ENCODE measurements at regions not wholly inside any gene's neighbourhood (a gene's known extent, or its start where the extent isn't known, plus 50 kb on each side); places are given as distances from the start of the nearest gene placed in this dataset.

DNA sequence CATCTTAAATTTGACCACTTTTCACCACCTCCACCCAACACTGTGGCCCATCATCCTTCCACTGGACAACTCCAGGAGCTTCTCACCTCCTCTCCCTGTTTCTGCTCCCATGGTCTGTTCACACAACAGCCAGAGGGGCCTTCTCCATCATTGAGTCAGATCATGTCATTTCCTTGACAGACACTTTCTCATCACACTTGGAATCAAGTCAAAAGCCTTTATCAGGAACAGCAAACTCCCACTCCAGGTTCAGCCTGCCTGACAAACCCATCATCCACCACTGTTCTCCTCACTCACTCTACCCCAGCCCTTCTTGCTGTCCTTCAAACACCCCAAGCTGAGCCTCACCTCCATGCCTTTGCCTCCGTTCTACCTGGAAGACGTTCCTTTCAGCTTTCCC is 78.4 kb upstream of the ADRA1B start:
- Histone ChIP-seq H3K27me3 (ENCODE audit: control insufficient read depth, insufficient read depth, low read length) (no peaks in the 10 kb centered on the region), H3K9me3 (ENCODE audit: control insufficient read depth, insufficient read depth, low read length) (no peaks in the 10 kb centered on the region), H3K9ac (ENCODE audit: low read depth, low read length) (no peak overlapping the region), H3K36me3 (ENCODE audit: control insufficient read depth, insufficient read depth, low read length) (no peaks in the 10 kb centered on the region), H3K4me1 (ENCODE audit: control insufficient read depth, insufficient read depth, low read length) (no peaks in the 10 kb centered on the region), H3K4me3 (ENCODE audit: low read depth, low read length) (no peak overlapping the region)

DNA sequence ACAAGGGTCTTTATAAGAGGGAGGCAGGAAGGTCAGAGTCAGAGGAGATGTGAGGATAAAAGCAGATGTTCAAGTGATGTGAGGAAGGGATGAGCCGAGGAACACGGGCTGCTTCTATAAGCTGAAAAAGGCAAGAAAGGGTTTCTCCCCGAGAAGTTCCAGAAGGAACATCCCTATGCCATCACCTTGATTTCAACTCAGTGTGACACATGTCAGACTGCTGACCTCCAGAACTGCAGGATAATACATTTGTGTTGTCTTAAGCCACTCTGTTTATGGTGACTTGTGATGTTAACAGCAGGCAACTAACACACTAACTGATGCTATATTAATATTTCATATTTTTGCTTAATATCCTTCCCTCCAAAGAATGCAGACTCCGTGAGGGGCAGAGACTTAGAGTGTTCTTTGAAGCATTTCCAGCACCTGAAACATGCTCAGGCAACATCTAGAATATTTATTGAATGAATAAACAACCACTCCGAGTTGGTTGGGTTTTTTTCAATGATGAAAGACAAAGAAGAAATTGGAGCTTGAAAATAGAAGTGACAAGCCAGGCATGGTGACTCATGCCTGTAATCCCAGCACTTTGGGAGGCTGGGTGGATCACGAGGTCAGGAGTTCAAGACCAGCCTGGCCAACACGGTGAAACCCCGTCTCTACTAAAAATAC is 77.6 kb upstream of the ADRA1B start:
- Histone ChIP-seq H3K27me3 (ENCODE audit: control insufficient read depth, insufficient read depth, low read length) (no peaks in the 10 kb centered on the region), H3K4me1 (ENCODE audit: control insufficient read depth, insufficient read depth, low read length) (no peaks in the 10 kb centered on the region), H3K9ac (ENCODE audit: low read depth, low read length) (no peak overlapping the region), H3K4me3 (ENCODE audit: low read depth, low read length) (no peak overlapping the region), H3K36me3 (ENCODE audit: control insufficient read depth, insufficient read depth, low read length) (no peaks in the 10 kb centered on the region), H3K9me3 (ENCODE audit: control insufficient read depth, insufficient read depth, low read length) (no peaks in the 10 kb centered on the region)

DNA sequence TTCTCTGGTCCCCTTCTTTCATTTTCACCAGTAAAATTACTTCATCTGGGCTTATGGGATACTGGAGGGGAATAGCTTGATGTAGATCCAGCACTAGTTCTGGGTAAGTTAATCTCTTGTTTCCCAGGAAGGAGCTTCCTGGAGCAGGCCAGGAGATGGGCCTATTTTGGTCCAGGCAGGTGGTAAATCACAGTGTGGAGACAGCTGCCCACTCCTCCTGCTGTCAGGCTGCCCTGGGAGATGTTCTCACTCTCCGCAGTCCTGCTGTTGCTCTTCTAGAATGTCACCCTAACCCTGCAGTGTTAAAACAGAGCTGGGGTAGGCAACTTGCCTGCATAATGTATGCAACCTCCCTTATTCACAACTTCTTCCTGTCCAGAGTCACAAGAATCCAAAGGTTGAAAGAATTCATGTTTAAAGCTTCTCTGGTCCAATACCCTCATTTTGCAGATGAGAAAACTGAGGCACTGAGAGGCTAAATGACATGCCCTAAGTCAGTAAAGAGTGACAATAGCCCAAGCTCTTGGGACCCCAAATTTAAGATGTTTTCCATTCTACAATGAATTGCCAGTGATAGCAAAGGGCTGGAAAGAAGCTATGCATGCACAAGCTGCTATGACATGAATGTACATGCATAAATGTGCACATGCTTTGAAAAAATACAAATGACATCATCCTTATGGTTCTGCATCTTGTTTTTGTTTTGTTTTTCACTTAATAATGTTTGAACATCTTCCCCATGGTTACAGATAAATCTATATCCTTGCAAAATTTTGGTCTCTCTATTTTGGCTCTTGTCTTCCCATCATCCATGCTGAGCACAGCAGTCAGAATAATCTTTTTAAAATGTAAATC is 71.8 kb upstream of the ADRA1B start:
- no peaks in the 10 kb centered on the region for H3K4me1 ChIP-seq (ENCODE audit: control insufficient read depth, insufficient read depth, low read length)
- no peaks in the 10 kb centered on the region for H3K9me3 ChIP-seq (ENCODE audit: control insufficient read depth, insufficient read depth, low read length)
- H3K9ac ChIP-seq (ENCODE audit: low read depth, low read length), result no peak overlapping the region
- no peaks in the 10 kb centered on the region for H3K36me3 ChIP-seq (ENCODE audit: control insufficient read depth, insufficient read depth, low read length)
- no peak overlapping the region for H3K4me3 ChIP-seq (ENCODE audit: low read depth, low read length)
- H3K27me3 ChIP-seq (ENCODE audit: control insufficient read depth, insufficient read depth, low read length), result no peaks in the 10 kb centered on the region

DNA sequence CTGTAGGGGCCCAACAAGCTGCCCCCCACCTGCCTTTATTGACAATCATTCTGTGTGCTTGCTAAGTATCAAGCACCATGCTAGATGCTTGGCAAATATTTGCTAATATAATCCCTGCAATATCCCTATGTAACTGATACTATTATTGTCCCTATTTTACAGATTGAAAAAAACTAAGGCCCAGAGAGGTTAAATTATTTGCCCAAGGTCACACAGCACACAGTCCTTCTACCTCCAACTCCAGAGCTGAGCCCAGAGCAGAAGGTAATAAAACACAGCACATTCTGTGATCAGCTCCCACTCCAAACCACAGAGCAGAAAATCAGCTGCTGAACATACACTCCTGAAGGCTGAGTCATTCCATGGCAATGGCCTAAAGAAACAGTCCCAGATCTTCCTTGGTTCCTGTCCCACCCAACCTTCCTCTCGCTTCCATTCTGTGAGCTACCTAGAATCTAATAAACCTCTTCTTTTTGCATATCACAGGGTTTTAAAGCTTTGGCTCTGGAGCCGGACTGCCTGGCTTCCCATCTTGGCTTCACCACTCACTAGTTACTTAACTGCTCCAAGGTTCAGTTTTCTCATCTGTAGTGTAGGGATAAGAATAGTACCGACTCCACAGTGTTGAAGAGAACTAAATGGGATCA is 66.7 kb upstream of the ADRA1B start:
- H3K27me3 ChIP-seq (ENCODE audit: control insufficient read depth, insufficient read depth, low read length), result no peaks in the 10 kb centered on the region
- H3K9me3 ChIP-seq (ENCODE audit: control insufficient read depth, insufficient read depth, low read length), result no peaks in the 10 kb centered on the region
- no peak overlapping the region for H3K9ac ChIP-seq (ENCODE audit: low read depth, low read length)
- H3K4me1 ChIP-seq (ENCODE audit: control insufficient read depth, insufficient read depth, low read length), result no peaks in the 10 kb centered on the region
- H3K4me3 ChIP-seq (ENCODE audit: low read depth, low read length), result no peak overlapping the region
- no peaks in the 10 kb centered on the region for H3K36me3 ChIP-seq (ENCODE audit: control insufficient read depth, insufficient read depth, low read length)

DNA sequence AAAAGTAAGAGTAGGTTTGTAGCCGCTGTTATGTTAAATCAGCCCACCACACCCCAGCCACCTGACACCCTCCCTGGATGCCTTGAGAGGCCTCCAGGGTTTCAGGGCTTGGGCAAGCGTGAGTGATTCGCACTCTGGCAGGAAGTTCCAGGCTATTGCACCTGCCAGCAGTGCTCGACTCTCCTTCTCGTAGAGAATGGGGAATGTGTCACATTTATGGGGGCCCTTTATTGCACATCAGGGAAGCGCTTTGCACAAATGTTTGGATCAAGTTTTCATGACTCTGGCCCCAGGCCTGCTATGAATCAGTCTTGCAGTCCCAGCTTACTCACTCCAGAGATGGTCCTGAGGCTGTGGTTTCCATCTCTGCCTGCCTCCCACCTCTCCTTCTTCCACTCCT is 66.1 kb upstream of the ADRA1B start:
- Histone ChIP-seq H3K4me3 (ENCODE audit: low read depth, low read length) (no peak overlapping the region), H3K9ac (ENCODE audit: low read depth, low read length) (no peak overlapping the region), H3K27me3 (ENCODE audit: control insufficient read depth, insufficient read depth, low read length) (no peaks in the 10 kb centered on the region), H3K4me1 (ENCODE audit: control insufficient read depth, insufficient read depth, low read length) (no peaks in the 10 kb centered on the region), H3K9me3 (ENCODE audit: control insufficient read depth, insufficient read depth, low read length) (no peaks in the 10 kb centered on the region), H3K36me3 (ENCODE audit: control insufficient read depth, insufficient read depth, low read length) (no peaks in the 10 kb centered on the region)

DNA sequence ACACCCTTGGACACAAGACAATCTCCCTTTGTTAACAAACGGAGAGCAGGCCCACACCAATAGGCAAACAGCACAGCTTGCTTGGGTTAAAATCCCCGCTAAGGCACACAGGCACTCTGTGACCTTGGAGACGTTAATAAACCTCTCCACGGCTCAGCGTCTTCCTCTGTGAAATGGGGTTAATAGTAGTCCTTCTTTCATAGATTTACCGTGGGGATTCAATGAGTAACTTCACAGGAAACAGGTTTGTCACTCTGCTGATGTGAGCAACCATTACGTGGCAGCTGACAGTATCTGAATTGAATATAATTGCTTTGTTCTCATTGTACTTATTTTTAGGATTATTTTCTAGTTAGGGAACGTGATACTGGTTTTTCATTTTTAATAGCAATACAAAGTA is 65.2 kb upstream of the ADRA1B start:
- Histone ChIP-seq H3K4me3 (ENCODE audit: low read depth, low read length) (no peak overlapping the region), H3K9me3 (ENCODE audit: control insufficient read depth, insufficient read depth, low read length) (no peaks in the 10 kb centered on the region), H3K36me3 (ENCODE audit: control insufficient read depth, insufficient read depth, low read length) (no peaks in the 10 kb centered on the region), H3K4me1 (ENCODE audit: control insufficient read depth, insufficient read depth, low read length) (no peaks in the 10 kb centered on the region), H3K9ac (ENCODE audit: low read depth, low read length) (no peak overlapping the region), H3K27me3 (ENCODE audit: control insufficient read depth, insufficient read depth, low read length) (no peaks in the 10 kb centered on the region)

DNA sequence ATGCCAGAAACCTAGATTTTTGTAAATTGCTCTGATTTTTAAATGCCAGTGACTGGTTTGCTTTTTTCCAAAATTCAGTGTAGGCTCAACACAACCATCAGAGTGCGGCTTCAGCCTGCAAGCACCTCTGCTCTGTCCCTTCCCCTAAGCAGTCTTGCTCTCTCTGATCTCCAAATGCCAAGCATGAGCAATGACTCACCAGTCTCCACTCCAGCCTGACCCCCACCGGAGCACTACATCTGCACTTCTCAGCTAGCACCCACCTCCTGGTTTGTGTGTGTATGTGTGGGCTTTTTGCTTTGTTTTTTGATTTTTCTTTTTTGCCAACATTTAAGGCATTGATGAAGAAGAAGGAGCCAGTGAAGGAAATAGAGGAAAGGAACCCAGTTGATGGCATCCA is 61.4 kb upstream of the ADRA1B start:
- no peaks in the 10 kb centered on the region for H3K27me3 ChIP-seq (ENCODE audit: control insufficient read depth, insufficient read depth, low read length)
- no peaks in the 10 kb centered on the region for H3K4me1 ChIP-seq (ENCODE audit: control insufficient read depth, insufficient read depth, low read length)
- H3K9me3 ChIP-seq (ENCODE audit: control insufficient read depth, insufficient read depth, low read length), result no peaks in the 10 kb centered on the region

DNA sequence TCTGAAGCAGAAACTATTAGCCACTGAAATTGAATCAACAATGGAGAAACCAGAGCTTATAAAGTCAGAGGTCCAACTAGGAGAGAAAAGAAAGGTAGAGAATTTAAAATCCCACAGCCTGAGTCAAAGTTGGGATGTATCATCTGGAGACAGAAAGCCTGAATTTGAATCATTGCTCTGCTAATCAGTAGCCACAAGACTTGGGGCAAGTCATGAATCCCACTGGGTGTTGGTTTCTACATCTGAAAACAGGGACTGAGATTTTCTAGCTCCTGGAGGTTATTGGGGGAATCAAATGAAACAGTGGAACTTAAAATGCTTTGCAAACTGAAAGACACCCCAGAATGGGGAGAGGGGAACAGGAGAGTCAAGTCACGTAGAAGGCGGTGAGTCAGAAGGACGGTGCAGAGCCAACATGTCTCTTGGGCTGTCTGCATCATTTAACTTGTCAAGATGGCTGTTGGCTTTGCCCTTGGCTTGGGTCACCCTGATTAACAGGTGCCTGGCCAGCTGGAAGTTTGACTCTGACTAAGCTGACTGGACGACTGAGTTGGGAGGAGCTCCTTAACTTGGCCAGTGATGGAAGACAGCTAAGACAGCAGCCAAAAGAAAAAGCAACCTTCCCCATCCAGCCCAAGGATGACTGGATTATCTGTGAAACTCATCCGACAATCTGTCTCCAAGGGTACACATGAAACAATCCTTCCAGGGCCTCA is 60.6 kb upstream of the ADRA1B start:
- Histone ChIP-seq H3K36me3 (ENCODE audit: control insufficient read depth, insufficient read depth, low read length) (no peaks in the 10 kb centered on the region), H3K27me3 (ENCODE audit: control insufficient read depth, insufficient read depth, low read length) (no peaks in the 10 kb centered on the region), H3K4me3 (ENCODE audit: low read depth, low read length) (no peak overlapping the region), H3K9me3 (ENCODE audit: control insufficient read depth, insufficient read depth, low read length) (no peaks in the 10 kb centered on the region), H3K9ac (ENCODE audit: low read depth, low read length) (no peak overlapping the region), H3K4me1 (ENCODE audit: control insufficient read depth, insufficient read depth, low read length) (no peaks in the 10 kb centered on the region)

More for the DNA sequence above, 61.4 kb upstream of the ADRA1B start:
- Histone ChIP-seq H3K36me3 (ENCODE audit: control insufficient read depth, insufficient read depth, low read length) (no peaks in the 10 kb centered on the region), H3K4me3 (ENCODE audit: low read depth, low read length) (no peak overlapping the region), H3K9ac (ENCODE audit: low read depth, low read length) (no peak overlapping the region)

DNA sequence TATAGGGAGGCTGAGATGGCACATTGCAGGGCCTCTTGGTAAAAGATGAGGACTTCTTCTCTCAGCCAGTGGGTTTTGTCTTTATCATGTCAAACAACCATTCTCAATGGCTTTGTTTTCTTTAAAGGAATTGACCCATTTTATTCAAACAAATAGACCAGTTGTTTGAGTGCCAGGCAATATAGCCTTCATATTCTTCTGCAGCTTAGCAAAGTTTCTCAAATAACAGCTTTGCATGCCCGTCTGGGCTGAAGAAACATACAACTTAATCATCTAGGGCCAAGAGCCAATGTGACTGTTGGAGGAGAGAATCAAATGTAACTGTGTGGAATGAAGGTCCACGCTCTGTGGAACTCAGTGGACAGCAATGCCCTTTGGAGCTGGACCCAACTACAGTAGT is 57.4 kb upstream of the ADRA1B start:
- no peaks in the 10 kb centered on the region for H3K4me1 ChIP-seq (ENCODE audit: control insufficient read depth, insufficient read depth, low read length)
- no peak overlapping the region for H3K4me3 ChIP-seq (ENCODE audit: low read depth, low read length)
- no peaks in the 10 kb centered on the region for H3K36me3 ChIP-seq (ENCODE audit: control insufficient read depth, insufficient read depth, low read length)
- no peaks in the 10 kb centered on the region for H3K9me3 ChIP-seq (ENCODE audit: control insufficient read depth, insufficient read depth, low read length)
- H3K27me3 ChIP-seq (ENCODE audit: control insufficient read depth, insufficient read depth, low read length), result no peaks in the 10 kb centered on the region
- H3K9ac ChIP-seq (ENCODE audit: low read depth, low read length), result no peak overlapping the region

DNA sequence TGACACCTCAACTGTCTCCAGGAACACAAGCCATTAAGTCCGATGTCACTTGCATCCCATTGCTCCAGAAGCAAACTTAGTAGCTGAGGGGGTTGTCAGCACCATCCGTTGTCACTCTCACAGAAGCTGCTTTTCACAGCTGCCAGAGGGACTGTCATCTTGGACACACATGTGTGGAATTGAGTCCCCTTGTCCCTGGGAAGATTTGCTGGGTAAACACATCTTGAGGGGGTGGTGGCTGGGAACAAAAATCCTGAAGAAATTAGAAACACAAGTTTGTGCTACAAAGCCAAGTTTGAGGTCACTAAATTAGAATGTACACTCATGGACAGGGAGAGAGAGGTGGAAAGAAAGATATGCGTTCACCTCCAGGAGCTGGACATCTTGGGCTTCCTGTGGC is 55.2 kb upstream of the ADRA1B start:
- Histone ChIP-seq H3K4me3 (ENCODE audit: low read depth, low read length) (no peak overlapping the region), H3K9ac (ENCODE audit: low read depth, low read length) (no peak overlapping the region), H3K27me3 (ENCODE audit: control insufficient read depth, insufficient read depth, low read length) (no peaks in the 10 kb centered on the region), H3K9me3 (ENCODE audit: control insufficient read depth, insufficient read depth, low read length) (no peaks in the 10 kb centered on the region), H3K4me1 (ENCODE audit: control insufficient read depth, insufficient read depth, low read length) (no peaks in the 10 kb centered on the region), H3K36me3 (ENCODE audit: control insufficient read depth, insufficient read depth, low read length) (no peaks in the 10 kb centered on the region)

DNA sequence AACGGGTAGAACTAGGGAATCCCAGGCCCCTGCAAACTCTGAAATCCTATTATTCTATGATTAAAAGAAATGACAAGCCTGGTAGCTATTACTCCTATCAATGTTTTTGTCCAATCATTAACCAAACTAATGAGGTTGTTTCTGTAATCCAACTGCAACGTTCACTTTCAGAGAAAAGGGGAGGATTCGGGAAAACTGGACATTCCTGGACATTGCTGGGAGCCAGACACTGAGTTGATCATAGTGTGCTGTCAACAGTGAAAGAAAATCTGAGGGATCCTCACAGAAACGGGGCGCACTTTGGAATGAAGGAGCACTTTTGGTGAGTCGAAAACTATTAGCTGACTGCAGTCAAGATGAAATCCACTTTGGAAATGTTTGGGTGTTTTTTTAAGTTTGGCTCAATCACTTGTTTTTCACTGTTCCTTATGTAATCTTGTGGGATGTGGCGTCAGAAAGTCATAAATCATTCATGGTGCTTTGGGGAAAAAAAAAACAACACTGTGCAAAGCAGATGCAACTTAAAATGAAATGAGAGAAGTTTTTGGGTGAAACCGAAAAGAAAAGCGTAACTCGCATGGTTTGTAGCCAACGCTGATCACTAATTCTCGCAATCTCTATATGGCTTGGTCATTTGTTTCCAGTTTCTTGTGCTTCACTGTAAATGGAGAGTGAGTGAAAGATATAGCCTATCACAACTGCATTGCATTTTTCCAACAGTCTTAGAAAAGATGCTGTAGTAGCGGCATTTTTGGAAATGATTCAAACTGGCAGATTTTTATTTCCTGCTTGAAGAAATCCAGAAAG is 51.2 kb upstream of the ADRA1B start:
- no peaks in the 10 kb centered on the region for H3K27me3 ChIP-seq (ENCODE audit: control insufficient read depth, insufficient read depth, low read length)
- no peak overlapping the region for H3K9ac ChIP-seq (ENCODE audit: low read depth, low read length)
- no peaks in the 10 kb centered on the region for H3K36me3 ChIP-seq (ENCODE audit: control insufficient read depth, insufficient read depth, low read length)
- no peaks in the 10 kb centered on the region for H3K4me1 ChIP-seq (ENCODE audit: control insufficient read depth, insufficient read depth, low read length)
- no peaks in the 10 kb centered on the region for H3K9me3 ChIP-seq (ENCODE audit: control insufficient read depth, insufficient read depth, low read length)
- H3K4me3 ChIP-seq (ENCODE audit: low read depth, low read length), result no peak overlapping the region

All from iPS-15b (cell line).